ENCODE measurements at regions not wholly inside any gene's neighbourhood (a gene's known extent, or its start where the extent isn't known, plus 50 kb on each side); places are given as distances from the start of the nearest gene placed in this dataset.

DNA sequence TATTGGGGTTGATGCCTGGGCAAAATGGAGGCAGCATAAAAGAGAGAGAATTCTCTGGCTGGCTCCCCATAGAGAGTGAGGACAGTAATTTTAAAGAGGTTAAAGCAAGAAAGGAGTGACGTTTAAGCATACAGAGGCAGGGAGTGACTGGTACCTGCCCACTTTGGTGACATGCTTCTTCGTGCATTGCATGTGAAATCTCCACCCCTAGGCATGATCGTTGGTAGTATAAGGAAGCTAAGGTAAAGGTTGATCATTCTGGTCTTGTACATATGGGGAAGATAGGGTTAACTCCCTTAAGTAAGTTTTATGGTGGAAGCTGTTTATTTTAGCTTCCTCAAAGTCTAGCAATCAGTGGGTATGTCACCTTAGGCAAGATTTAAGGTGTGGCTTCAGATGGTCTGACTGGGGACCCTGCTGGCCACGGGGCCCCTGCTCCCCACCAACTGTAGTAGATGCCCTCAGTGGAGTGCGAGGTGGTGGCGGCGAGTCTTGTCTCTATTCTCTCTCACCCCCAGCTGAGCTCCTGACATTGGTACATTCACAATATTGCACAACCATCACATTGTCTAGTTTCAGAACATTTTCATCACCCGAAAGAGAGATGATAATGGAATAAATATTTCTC, 797.5 kb upstream of the SPRY2 start:
- no peaks in the 10 kb centered on the region for H3K79me2 ChIP-seq (ENCODE audit: insufficient read depth, low read length)
- H2AFZ ChIP-seq (ENCODE audit: low read length) = no peak overlapping the region
- no peaks in the 10 kb centered on the region for H3K4me1 ChIP-seq (ENCODE audit: insufficient read depth, low read length)
- no peak overlapping the region for H3K4me2 ChIP-seq (ENCODE audit: insufficient read depth, low read length)
- TF ChIP-seq, protein P1, sequence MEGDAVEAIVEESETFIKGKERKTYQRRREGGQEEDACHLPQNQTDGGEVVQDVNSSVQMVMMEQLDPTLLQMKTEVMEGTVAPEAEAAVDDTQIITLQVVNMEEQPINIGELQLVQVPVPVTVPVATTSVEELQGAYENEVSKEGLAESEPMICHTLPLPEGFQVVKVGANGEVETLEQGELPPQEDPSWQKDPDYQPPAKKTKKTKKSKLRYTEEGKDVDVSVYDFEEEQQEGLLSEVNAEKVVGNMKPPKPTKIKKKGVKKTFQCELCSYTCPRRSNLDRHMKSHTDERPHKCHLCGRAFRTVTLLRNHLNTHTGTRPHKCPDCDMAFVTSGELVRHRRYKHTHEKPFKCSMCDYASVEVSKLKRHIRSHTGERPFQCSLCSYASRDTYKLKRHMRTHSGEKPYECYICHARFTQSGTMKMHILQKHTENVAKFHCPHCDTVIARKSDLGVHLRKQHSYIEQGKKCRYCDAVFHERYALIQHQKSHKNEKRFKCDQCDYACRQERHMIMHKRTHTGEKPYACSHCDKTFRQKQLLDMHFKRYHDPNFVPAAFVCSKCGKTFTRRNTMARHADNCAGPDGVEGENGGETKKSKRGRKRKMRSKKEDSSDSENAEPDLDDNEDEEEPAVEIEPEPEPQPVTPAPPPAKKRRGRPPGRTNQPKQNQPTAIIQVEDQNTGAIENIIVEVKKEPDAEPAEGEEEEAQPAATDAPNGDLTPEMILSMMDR (IDR thresholded peaks at IDR 0.05; ENCODE audit: extremely low read depth, low read depth, low read length) = no peak
- DNase-seq (ENCODE audit: insufficient read length, low spot score, missing footprints) = no peak
- no peaks in the 10 kb centered on the region for H3K9me3 ChIP-seq (ENCODE audit: low read depth, low read length)
- no peaks in the 10 kb centered on the region for H3K27me3 ChIP-seq (ENCODE audit: insufficient read depth, low read length)
- no peak overlapping the region for H3K27ac ChIP-seq (ENCODE audit: low read depth, low read length)
- no peaks in the 10 kb centered on the region for H4K20me1 ChIP-seq (ENCODE audit: insufficient read depth, low read length)
- no peaks in the 10 kb centered on the region for H3K36me3 ChIP-seq (ENCODE audit: insufficient read depth, low read length)
- H3K4me3 ChIP-seq (ENCODE audit: insufficient read depth, low read length) = no peak overlapping the region

DNA sequence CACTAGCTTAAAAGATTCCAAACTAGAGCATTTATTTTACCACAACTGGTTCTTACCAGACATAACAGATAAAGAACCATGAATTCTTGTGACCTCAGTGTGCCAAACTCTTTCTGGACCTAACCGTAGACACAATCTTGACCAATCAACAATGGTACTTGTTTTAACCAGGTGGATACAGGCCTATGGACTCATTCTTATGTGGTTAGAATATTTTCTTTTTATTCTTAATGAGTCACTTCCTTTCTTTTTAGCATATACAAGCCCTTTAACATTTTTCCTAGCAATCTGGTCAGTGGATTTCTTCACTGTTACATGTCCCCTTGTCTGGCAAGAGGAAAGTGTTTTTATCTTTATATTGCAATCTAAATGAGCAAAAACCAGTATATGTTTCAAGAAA, 792.1 kb upstream of the SPRY2 start:
- Histone ChIP-seq H3K4me3 (ENCODE audit: insufficient read depth, low read length) (no peak overlapping the region), H3K4me1 (ENCODE audit: insufficient read depth, low read length) (no peaks in the 10 kb centered on the region), H3K79me2 (ENCODE audit: insufficient read depth, low read length) (no peaks in the 10 kb centered on the region), H3K27ac (ENCODE audit: low read depth, low read length) (no peak overlapping the region), H2AFZ (ENCODE audit: low read length) (no peak overlapping the region), H3K4me2 (ENCODE audit: insufficient read depth, low read length) (no peak overlapping the region), H3K36me3 (ENCODE audit: insufficient read depth, low read length) (no peaks in the 10 kb centered on the region), H3K27me3 (ENCODE audit: insufficient read depth, low read length) (no peaks in the 10 kb centered on the region), H3K9me3 (ENCODE audit: low read depth, low read length) (no peaks in the 10 kb centered on the region), H4K20me1 (ENCODE audit: insufficient read depth, low read length) (no peaks in the 10 kb centered on the region)
- DNase-seq (ENCODE audit: insufficient read length, low spot score, missing footprints) = no peak
- TF ChIP-seq, protein P1 (IDR thresholded peaks at IDR 0.05; ENCODE audit: extremely low read depth, low read depth, low read length) = no peak

DNA sequence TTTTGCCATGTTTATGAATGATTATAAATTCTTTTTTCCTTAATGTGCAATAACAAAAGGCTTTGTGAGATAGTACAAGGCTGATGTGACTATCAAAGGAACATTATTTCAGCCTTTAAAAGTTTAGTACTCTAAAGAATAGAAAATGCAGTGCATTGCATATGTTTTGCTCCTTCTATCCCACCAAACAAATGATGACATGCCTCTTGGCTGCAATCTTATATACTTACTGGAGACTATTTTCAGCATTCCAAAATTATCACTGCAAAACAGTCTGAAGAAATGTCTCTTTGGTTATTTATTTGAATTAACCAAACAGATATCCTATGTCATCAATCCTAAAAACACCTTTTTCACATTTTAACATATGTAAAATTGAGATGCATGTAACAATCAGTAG, 776.5 kb upstream of the SPRY2 start:
- Histone ChIP-seq H3K4me1 (ENCODE audit: insufficient read depth, low read length) (no peaks in the 10 kb centered on the region), H3K4me2 (ENCODE audit: insufficient read depth, low read length) (no peak overlapping the region), H4K20me1 (ENCODE audit: insufficient read depth, low read length) (no peaks in the 10 kb centered on the region), H3K36me3 (ENCODE audit: insufficient read depth, low read length) (no peaks in the 10 kb centered on the region), H2AFZ (ENCODE audit: low read length) (no peak overlapping the region), H3K4me3 (ENCODE audit: insufficient read depth, low read length) (no peak overlapping the region), H3K27me3 (ENCODE audit: insufficient read depth, low read length) (no peaks in the 10 kb centered on the region), H3K79me2 (ENCODE audit: insufficient read depth, low read length) (no peaks in the 10 kb centered on the region), H3K27ac (ENCODE audit: low read depth, low read length) (no peak overlapping the region), H3K9me3 (ENCODE audit: low read depth, low read length) (no peaks in the 10 kb centered on the region)
- DNase-seq (ENCODE audit: insufficient read length, low spot score, missing footprints) = no peak
- TF ChIP-seq, protein P1 (IDR thresholded peaks at IDR 0.05; ENCODE audit: extremely low read depth, low read depth, low read length) = no peak

DNA sequence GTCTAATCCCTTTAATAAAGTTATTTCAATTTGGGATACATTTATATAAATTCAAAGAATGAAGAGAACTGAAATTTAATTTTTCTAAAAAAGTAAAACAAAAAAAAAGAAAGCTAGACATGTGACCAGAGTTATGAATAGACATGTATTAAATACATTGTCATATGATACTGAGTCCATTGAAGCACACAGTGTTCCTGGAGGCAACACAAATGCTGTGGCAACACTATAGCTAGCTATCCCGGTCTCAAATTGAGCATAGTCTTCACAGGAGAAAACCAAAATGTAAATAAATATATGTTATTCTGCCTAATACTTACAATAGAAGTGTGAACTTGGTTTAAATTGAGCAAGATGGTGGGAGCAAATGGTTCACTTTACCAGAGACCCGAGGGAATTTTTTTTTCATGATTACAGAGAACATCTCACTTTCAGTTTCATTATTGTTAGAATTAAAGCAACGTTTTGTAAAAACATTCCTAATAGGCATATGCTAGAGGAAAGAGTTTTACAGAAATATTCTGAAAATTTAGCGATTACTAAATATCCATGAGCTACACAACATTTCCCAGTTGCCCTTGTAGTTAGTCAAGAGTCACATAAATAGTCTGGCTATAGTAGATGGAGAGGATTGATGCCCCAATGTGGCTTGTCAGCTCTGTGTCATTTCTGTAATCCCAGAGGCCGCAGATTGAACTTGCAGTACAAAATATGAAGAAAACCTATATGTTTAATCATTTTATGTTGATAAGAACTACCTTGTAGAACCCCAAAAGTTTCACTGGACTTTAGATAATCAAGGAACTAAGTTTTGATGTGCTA, 775.7 kb upstream of the SPRY2 start:
- DNase-seq (ENCODE audit: insufficient read length, low spot score, missing footprints) = no peak
- no peaks in the 10 kb centered on the region for H4K20me1 ChIP-seq (ENCODE audit: insufficient read depth, low read length)
- no peak overlapping the region for H3K4me3 ChIP-seq (ENCODE audit: insufficient read depth, low read length)
- no peaks in the 10 kb centered on the region for H3K27me3 ChIP-seq (ENCODE audit: insufficient read depth, low read length)
- H3K27ac ChIP-seq (ENCODE audit: low read depth, low read length) = no peak overlapping the region
- H3K36me3 ChIP-seq (ENCODE audit: insufficient read depth, low read length) = no peaks in the 10 kb centered on the region
- TF ChIP-seq, protein P1 (IDR thresholded peaks at IDR 0.05; ENCODE audit: extremely low read depth, low read depth, low read length) = no peak
- no peak overlapping the region for H2AFZ ChIP-seq (ENCODE audit: low read length)
- H3K79me2 ChIP-seq (ENCODE audit: insufficient read depth, low read length) = no peaks in the 10 kb centered on the region
- H3K4me2 ChIP-seq (ENCODE audit: insufficient read depth, low read length) = no peak overlapping the region
- H3K4me1 ChIP-seq (ENCODE audit: insufficient read depth, low read length) = no peaks in the 10 kb centered on the region
- no peaks in the 10 kb centered on the region for H3K9me3 ChIP-seq (ENCODE audit: low read depth, low read length)

All from osteoblast (primary cell).